Lung (tissue), 11 donors: ENCODE measurements at regions not wholly inside any gene's neighbourhood (a gene's known extent, or its start where the extent isn't known, plus 50 kb on each side); places are given as distances from the start of the nearest gene placed in this dataset.

ENCODE experiments used
- ATAC-seq: fragments of 200-7000 bp; cut with Tn5 transposase; one replicate; pipeline ENCODE4 v1.9.1; 2020; ENCODE audit warnings: moderate number of reproducible peaks; ENCODE audit not compliant: insufficient read depth, low FRiP score
- DNase-seq, 3 donors: peaks; one replicate each; pipeline ENCODE4 v3.0.0-alpha.2; 2013 to 2017
- H3K27ac ChIP-seq, 2 donors: one replicate each; pipeline ENCODE4 v1.5.1; 2013; ENCODE audit warnings: mild to moderate bottlenecking in 2 of 2, moderate library complexity in 2 of 2, control low read depth in 1 of 2, inconsistent platforms in 1 of 2, low read depth in 1 of 2, low read length in 1 of 2
- H3K27me3 ChIP-seq, 3 donors: one replicate each; pipeline ENCODE4 v1.5.1; 2013; ENCODE audit warnings: low read length in 2 of 3; ENCODE audit not compliant: control insufficient read depth in 3 of 3, insufficient read depth in 3 of 3
- H3K36me3 ChIP-seq, 4 donors: one replicate each; pipeline ENCODE4 v1.5.1; 2013; ENCODE audit warnings: low read length in 4 of 4, mild to moderate bottlenecking in 1 of 4, moderate library complexity in 1 of 4; ENCODE audit not compliant: control insufficient read depth in 4 of 4, insufficient read depth in 4 of 4
- H3K4me1 ChIP-seq, 5 donors: one replicate each; pipeline ENCODE4 v1.5.1; 2013; ENCODE audit warnings: low read length in 5 of 5, mild to moderate bottlenecking in 2 of 5, moderate library complexity in 1 of 5; ENCODE audit not compliant: control insufficient read depth in 5 of 5, insufficient read depth in 5 of 5
- H3K4me3 ChIP-seq: one replicate; pipeline ENCODE4 v1.5.1; 2013; ENCODE audit warnings: mild to moderate bottlenecking, control low read depth, moderate library complexity
- H3K9ac ChIP-seq, 2 donors: one replicate each; pipeline ENCODE4 v1.5.1; 2013; ENCODE audit warnings: low read length in 2 of 2, control low read depth in 1 of 2; ENCODE audit not compliant: insufficient read depth in 1 of 2
- H3K9me3 ChIP-seq, 4 donors: one replicate each; pipeline ENCODE4 v1.5.1; 2013; ENCODE audit warnings: low read length in 3 of 4, mild to moderate bottlenecking in 1 of 4, moderate library complexity in 1 of 4; ENCODE audit not compliant: control insufficient read depth in 4 of 4, insufficient read depth in 3 of 4
- CTCF ChIP-seq: IDR thresholded peaks from 2 replicates; pipeline ENCODE4 v1.5.1; 2012; ENCODE audit warnings: mild to moderate bottlenecking; ENCODE audit errors: control extremely low read depth, extremely low read depth
- WGBS, 2 donors: extraction: QIAGEN DNeasy Blood & Tissue Kit; methylation state at CpG; one replicate each; pipeline ENCODE4 v1.1.7; 2013; 5-methylcytosine and 5-hydroxymethylcytosine counted together
- donor health status: control.
- donor health status: control.
- donor health status: Bipolar disorder and iron deficiency.
- donor health status: healthy.
- donor health status: DM: yes; HTN: yes; CAD: no.

DNA sequence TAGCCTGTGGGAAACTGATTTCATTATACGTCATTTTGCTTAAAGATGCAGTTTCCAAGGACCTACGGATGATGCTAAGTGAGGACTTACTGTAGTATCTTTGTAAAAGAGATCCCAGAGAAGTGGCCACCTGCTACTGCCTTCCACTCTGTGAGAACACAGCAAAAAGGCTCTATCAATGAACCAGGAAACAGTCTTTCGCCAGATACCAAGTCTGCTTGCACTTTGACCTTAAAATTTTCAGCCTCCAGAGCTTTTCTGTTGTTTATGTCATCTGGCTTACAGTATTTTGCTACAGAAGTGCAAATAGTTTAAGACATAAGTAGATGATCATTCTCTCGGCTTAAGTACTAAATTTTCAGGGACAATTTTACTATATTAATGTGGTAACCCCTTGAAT lies 847.9 kb upstream of the CHAC2 start:
- DNase-seq, result peak in 2 of 3 donors; percentile 4 to 5
- Histone ChIP-seq H3K27me3 (no peaks in the 10 kb centered on the region), H3K4me3 (no peak overlapping the region), H3K9ac (no peak overlapping the region), H3K27ac (no peak overlapping the region), H3K36me3 (no peaks in the 10 kb centered on the region), H3K9me3 (no peaks in the 10 kb centered on the region), H3K4me1 (no peaks in the 10 kb centered on the region)
- TF ChIP-seq CTCF, result no peak
- no peak for ATAC-seq
- 74 to 77% methylated on average over 4 of the region's 4 CpGs for WGBS, 2 donors

DNA sequence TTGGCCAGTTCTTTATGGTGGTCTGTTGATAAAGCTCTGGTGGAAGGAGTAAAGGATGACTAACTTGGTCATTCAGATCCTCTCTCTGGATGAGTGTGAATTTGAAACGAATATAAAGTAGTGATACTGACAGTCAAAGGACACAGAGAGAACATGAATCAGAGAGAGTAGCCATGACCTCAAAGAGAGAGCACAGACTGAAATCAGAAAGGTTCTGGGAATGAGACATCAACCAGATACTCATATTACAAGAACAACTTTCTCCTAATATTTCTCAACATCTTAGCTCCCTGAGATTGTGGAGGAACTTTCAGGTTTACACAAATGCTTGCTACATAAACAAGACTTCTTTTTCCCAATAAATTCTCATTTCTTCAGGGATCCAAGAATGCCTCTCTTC lies 849.1 kb upstream of the CHAC2 start:
- DNase-seq, result no peak

GRCh38 chr2:52916981-52917380 lies 850.6 kb upstream of the CHAC2 start:
- H3K9ac ChIP-seq, result no peak overlapping the region
- WGBS, 2 donors, result 49 to 55% methylated on average over 3 of the region's 3 CpGs
- no peaks in the 10 kb centered on the region for H3K27me3 ChIP-seq
- ATAC-seq (no peak), DNase-seq (no peak)
- TF ChIP-seq CTCF, result no peak
- no peaks in the 10 kb centered on the region for H3K9me3 ChIP-seq
- H3K4me1 ChIP-seq, result no peaks in the 10 kb centered on the region
- no peak overlapping the region for H3K4me3 ChIP-seq
- H3K36me3 ChIP-seq, result no peaks in the 10 kb centered on the region
- H3K27ac ChIP-seq, result no peak overlapping the region

More for the DNA sequence above, 849.1 kb upstream of the CHAC2 start:
- Histone ChIP-seq H3K27ac (no peak overlapping the region), H3K4me1 (no peaks in the 10 kb centered on the region), H3K36me3 (no peaks in the 10 kb centered on the region), H3K9me3 (no peaks in the 10 kb centered on the region), H3K9ac (no peak overlapping the region), H3K27me3 (no peaks in the 10 kb centered on the region), H3K4me3 (no peak overlapping the region)
- WGBS, 2 donors, result 57 to 77% methylated on average over 1 of the region's 1 CpG
- TF ChIP-seq CTCF, result no peak
- no peak for ATAC-seq

DNA sequence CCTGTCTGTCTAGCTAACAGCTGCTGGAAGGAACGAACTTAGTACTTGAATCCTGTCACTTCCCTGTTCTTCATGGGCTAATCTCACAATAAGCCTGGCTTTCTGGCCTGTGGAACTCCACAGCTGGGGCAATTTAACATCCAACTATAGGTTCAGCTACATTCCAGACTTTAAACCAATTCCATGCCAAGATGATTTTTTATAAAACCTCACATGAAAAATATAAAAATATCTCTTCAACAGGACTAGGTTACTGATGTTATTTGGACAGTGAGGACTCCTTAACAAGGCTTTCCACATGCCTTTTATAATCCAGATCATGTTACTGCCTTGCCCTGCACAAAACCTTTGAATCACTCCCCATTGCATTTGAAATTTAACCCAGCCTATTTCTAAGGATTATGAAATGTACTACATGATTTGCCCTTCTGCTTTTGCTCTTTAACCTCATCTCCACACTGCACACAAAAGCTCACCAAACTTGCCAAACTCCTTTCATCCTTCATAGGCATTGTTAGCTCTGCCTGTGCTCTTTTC lies 863.2 kb upstream of the CHAC2 start:
- WGBS, 2 donors, result 34 to 64% methylated on average over 1 of the region's 1 CpG
- H3K4me1 ChIP-seq, result no peaks in the 10 kb centered on the region
- no peak overlapping the region for H3K4me3 ChIP-seq
- no peaks in the 10 kb centered on the region for H3K27me3 ChIP-seq
- DNase-seq (peak in 1 of 3 donors; percentile 4), ATAC-seq (no peak)
- no peaks in the 10 kb centered on the region for H3K36me3 ChIP-seq
- H3K9ac ChIP-seq, result no peak overlapping the region
- no peak overlapping the region for H3K27ac ChIP-seq
- no peak for TF ChIP-seq CTCF
- peaks cover 0 to 2% (median 0%) of the 10 kb centered on the region in 4 donors for H3K9me3 ChIP-seq
